ENCODE measurements at regions not wholly inside any gene's neighbourhood (a gene's known extent, or its start where the extent isn't known, plus 50 kb on each side); places are given as distances from the start of the nearest gene placed in this dataset.

GRCh38 chr9:108072740-108073139, 583.2 kb upstream of the KLF4 start:
- no peaks in the 10 kb centered on the region for H3K27me3 ChIP-seq (replicated peaks)
- H3K9me3 ChIP-seq (replicated peaks): no peaks in the 10 kb centered on the region
- no peaks in the 10 kb centered on the region for H3K36me3 ChIP-seq
- H3K4me3 ChIP-seq: no peak overlapping the region
- DNase-seq (ENCODE audit: low read depth in 1 of 2, low spot score in 2 of 2): no peak
- no peaks in the 10 kb centered on the region for H3K4me1 ChIP-seq (replicated peaks)
- H3K27ac ChIP-seq: no peak overlapping the region

GRCh38 chr9:108070861-108071260, 581.3 kb upstream of the KLF4 start:
- H3K9me3 ChIP-seq (replicated peaks): no peaks in the 10 kb centered on the region
- DNase-seq (ENCODE audit: low read depth in 1 of 2, low spot score in 2 of 2): no peak
- no peak overlapping the region for H3K4me3 ChIP-seq
- H3K27me3 ChIP-seq (replicated peaks): no peaks in the 10 kb centered on the region
- H3K27ac ChIP-seq: no peak overlapping the region
- H3K36me3 ChIP-seq: no peaks in the 10 kb centered on the region
- H3K4me1 ChIP-seq (replicated peaks): no peaks in the 10 kb centered on the region

GRCh38 chr9:108069991-108070390, 580.4 kb upstream of the KLF4 start:
- Histone ChIP-seq H3K4me3 (no peak overlapping the region), H3K4me1 (replicated peaks) (no peaks in the 10 kb centered on the region; the same call in 1 of the 2 replicates), H3K27ac (no peak overlapping the region), H3K27me3 (replicated peaks) (no peaks in the 10 kb centered on the region), H3K9me3 (replicated peaks) (no peaks in the 10 kb centered on the region), H3K36me3 (no peaks in the 10 kb centered on the region)
- no peak for DNase-seq (ENCODE audit: low read depth in 1 of 2, low spot score in 2 of 2)

- Histone ChIP-seq H3K36me3 (no peaks in the 10 kb centered on the region), H3K4me1 (replicated peaks) (peaks cover 9% of the 10 kb centered on the region), H3K27ac (no peak overlapping the region), H3K27me3 (replicated peaks) (no peaks in the 10 kb centered on the region), H3K4me3 (no peak overlapping the region), H3K9me3 (replicated peaks) (no peaks in the 10 kb centered on the region)
- peak in 1 of 2 experiments; percentile 5 for DNase-seq (ENCODE audit: low read depth in 1 of 2, low spot score in 2 of 2)
These were observed 573.1 kb upstream of the KLF4 start for GRCh38 chr9:108062680-108063079.

- H3K27ac ChIP-seq: no peak overlapping the region
- H3K4me3 ChIP-seq: no peak overlapping the region
- H3K36me3 ChIP-seq: no peaks in the 10 kb centered on the region
- H3K4me1 ChIP-seq (replicated peaks): peaks cover 26% of the 10 kb centered on the region
- no peaks in the 10 kb centered on the region for H3K9me3 ChIP-seq (replicated peaks)
- H3K27me3 ChIP-seq (replicated peaks): no peaks in the 10 kb centered on the region
- no peak for DNase-seq (ENCODE audit: low read depth in 1 of 2, low spot score in 2 of 2)
These were observed 570.6 kb upstream of the KLF4 start for GRCh38 chr9:108060175-108060574.

GRCh38 chr9:108058135-108058814, 568.7 kb upstream of the KLF4 start:
- Histone ChIP-seq H3K36me3 (no peaks in the 10 kb centered on the region), H3K4me1 (replicated peaks) (peaks cover 26% of the 10 kb centered on the region), H3K27me3 (replicated peaks) (no peaks in the 10 kb centered on the region), H3K9me3 (replicated peaks) (no peaks in the 10 kb centered on the region), H3K4me3 (no peak overlapping the region), H3K27ac (peak overlapping the region; percentile 71)
- no peak for DNase-seq (ENCODE audit: low read depth in 1 of 2, low spot score in 2 of 2)

GRCh38 chr9:108057421-108058134, 568.0 kb upstream of the KLF4 start:
- Histone ChIP-seq H3K4me1 (replicated peaks) (peaks cover 26% of the 10 kb centered on the region), H3K27ac (peak overlapping the region; percentile 71), H3K9me3 (replicated peaks) (no peaks in the 10 kb centered on the region), H3K36me3 (no peaks in the 10 kb centered on the region), H3K4me3 (no peak overlapping the region), H3K27me3 (replicated peaks) (no peaks in the 10 kb centered on the region)
- peak; percentile 68 to 72 for DNase-seq (ENCODE audit: low read depth in 1 of 2, low spot score in 2 of 2)

- peak overlapping the region; percentile 71 for H3K27ac ChIP-seq
- no peaks in the 10 kb centered on the region for H3K9me3 ChIP-seq (replicated peaks)
- no peaks in the 10 kb centered on the region for H3K36me3 ChIP-seq
- peaks cover 26% of the 10 kb centered on the region for H3K4me1 ChIP-seq (replicated peaks)
- peak in 1 of 2 experiments; percentile 39 for DNase-seq (ENCODE audit: low read depth in 1 of 2, low spot score in 2 of 2)
- no peak overlapping the region for H3K4me3 ChIP-seq
- H3K27me3 ChIP-seq (replicated peaks): no peaks in the 10 kb centered on the region
These were observed 567.3 kb upstream of the KLF4 start for GRCh38 chr9:108056805-108057386.

GRCh38 chr9:108056084-108056804, 566.7 kb upstream of the KLF4 start:
- no peaks in the 10 kb centered on the region for H3K9me3 ChIP-seq (replicated peaks)
- H3K27ac ChIP-seq: peak overlapping the region; percentile 71
- DNase-seq (ENCODE audit: low read depth in 1 of 2, low spot score in 2 of 2): peak in 1 of 2 experiments; percentile 38
- H3K4me3 ChIP-seq: no peak overlapping the region
- H3K36me3 ChIP-seq: no peaks in the 10 kb centered on the region
- H3K4me1 ChIP-seq (replicated peaks): peaks cover 26% of the 10 kb centered on the region
- no peaks in the 10 kb centered on the region for H3K27me3 ChIP-seq (replicated peaks)

GRCh38 chr9:108054131-108054630, 564.6 kb upstream of the KLF4 start:
- Histone ChIP-seq H3K4me1 (replicated peaks) (peaks cover 42% of the 10 kb centered on the region), H3K36me3 (no peaks in the 10 kb centered on the region), H3K9me3 (replicated peaks) (no peaks in the 10 kb centered on the region), H3K27ac (no peak overlapping the region), H3K4me3 (no peak overlapping the region), H3K27me3 (replicated peaks) (no peaks in the 10 kb centered on the region)
- DNase-seq (ENCODE audit: low read depth in 1 of 2, low spot score in 2 of 2): peak in 1 of 2 experiments; percentile 12

- H3K27ac ChIP-seq: no peak overlapping the region
- peaks cover 48% of the 10 kb centered on the region for H3K4me1 ChIP-seq (replicated peaks)
- no peak for DNase-seq (ENCODE audit: low read depth in 1 of 2, low spot score in 2 of 2)
- H3K36me3 ChIP-seq: no peaks in the 10 kb centered on the region
- no peaks in the 10 kb centered on the region for H3K27me3 ChIP-seq (replicated peaks)
- H3K4me3 ChIP-seq: no peak overlapping the region
- no peaks in the 10 kb centered on the region for H3K9me3 ChIP-seq (replicated peaks)
These were observed 564.0 kb upstream of the KLF4 start for GRCh38 chr9:108053555-108054061.

GRCh38 chr9:108052431-108053080, 563.0 kb upstream of the KLF4 start:
- Histone ChIP-seq H3K36me3 (no peaks in the 10 kb centered on the region), H3K4me1 (replicated peaks) (peaks cover 41% of the 10 kb centered on the region), H3K27ac (no peak overlapping the region), H3K4me3 (no peak overlapping the region), H3K9me3 (replicated peaks) (no peaks in the 10 kb centered on the region), H3K27me3 (replicated peaks) (no peaks in the 10 kb centered on the region)
- no peak for DNase-seq (ENCODE audit: low read depth in 1 of 2, low spot score in 2 of 2)

GRCh38 chr9:108050894-108051293, 561.3 kb upstream of the KLF4 start:
- Histone ChIP-seq H3K36me3 (no peaks in the 10 kb centered on the region), H3K27ac (no peak overlapping the region), H3K4me3 (no peak overlapping the region), H3K4me1 (replicated peaks) (peaks cover 29% of the 10 kb centered on the region), H3K27me3 (replicated peaks) (no peaks in the 10 kb centered on the region), H3K9me3 (replicated peaks) (no peaks in the 10 kb centered on the region)
- DNase-seq (ENCODE audit: low read depth in 1 of 2, low spot score in 2 of 2): no peak
